ENCODE measurements at regions not wholly inside any gene's neighbourhood (a gene's known extent, or its start where the extent isn't known, plus 50 kb on each side); places are given as distances from the start of the nearest gene placed in this dataset.

DNA sequence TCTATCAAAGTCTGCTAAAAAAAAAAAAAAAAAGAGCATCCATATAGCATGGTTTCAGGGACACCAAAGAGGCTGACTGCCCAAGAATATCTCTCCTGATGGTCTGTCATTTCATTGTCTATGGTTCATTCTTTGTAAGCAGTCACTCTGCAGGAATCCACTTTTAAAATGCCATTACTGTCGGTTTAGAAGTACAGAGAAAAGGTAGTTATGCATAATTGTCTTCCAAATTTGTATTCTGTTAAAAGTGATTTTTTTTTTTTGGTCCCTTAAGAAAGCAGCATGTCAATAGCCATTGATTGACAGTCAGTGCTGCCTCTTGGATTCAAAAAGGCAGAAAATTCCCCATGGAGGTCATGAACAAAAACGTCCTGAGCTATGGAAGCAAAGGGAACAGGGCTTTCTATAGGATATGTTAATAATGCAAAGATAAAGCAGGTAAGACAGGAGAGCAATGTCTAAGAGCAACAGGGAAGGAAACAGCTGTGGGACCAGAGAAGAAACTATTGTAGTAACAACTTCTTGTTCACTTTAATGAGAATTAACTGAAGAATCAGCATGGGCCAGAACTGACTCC is 245.8 kb downstream of the TMX3 start:
- TF ChIP-seq, protein P1, sequence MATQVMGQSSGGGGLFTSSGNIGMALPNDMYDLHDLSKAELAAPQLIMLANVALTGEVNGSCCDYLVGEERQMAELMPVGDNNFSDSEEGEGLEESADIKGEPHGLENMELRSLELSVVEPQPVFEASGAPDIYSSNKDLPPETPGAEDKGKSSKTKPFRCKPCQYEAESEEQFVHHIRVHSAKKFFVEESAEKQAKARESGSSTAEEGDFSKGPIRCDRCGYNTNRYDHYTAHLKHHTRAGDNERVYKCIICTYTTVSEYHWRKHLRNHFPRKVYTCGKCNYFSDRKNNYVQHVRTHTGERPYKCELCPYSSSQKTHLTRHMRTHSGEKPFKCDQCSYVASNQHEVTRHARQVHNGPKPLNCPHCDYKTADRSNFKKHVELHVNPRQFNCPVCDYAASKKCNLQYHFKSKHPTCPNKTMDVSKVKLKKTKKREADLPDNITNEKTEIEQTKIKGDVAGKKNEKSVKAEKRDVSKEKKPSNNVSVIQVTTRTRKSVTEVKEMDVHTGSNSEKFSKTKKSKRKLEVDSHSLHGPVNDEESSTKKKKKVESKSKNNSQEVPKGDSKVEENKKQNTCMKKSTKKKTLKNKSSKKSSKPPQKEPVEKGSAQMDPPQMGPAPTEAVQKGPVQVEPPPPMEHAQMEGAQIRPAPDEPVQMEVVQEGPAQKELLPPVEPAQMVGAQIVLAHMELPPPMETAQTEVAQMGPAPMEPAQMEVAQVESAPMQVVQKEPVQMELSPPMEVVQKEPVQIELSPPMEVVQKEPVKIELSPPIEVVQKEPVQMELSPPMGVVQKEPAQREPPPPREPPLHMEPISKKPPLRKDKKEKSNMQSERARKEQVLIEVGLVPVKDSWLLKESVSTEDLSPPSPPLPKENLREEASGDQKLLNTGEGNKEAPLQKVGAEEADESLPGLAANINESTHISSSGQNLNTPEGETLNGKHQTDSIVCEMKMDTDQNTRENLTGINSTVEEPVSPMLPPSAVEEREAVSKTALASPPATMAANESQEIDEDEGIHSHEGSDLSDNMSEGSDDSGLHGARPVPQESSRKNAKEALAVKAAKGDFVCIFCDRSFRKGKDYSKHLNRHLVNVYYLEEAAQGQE (IDR thresholded peaks at IDR 0.05; ENCODE audit: insufficient read depth in 1 of 2, low read depth in 2 of 2, low read length in 2 of 2): no peak
- TF ChIP-seq FOXP2 (optimal IDR thresholded peaks at IDR 0.05; ENCODE audit: borderline replicate concordance, extremely low read depth, extremely low read length, insufficient read depth) (no peak), POLR2AphosphoS5 (IDR thresholded peaks at IDR 0.05; ENCODE audit: low read depth, low read length) (no peak)

DNA sequence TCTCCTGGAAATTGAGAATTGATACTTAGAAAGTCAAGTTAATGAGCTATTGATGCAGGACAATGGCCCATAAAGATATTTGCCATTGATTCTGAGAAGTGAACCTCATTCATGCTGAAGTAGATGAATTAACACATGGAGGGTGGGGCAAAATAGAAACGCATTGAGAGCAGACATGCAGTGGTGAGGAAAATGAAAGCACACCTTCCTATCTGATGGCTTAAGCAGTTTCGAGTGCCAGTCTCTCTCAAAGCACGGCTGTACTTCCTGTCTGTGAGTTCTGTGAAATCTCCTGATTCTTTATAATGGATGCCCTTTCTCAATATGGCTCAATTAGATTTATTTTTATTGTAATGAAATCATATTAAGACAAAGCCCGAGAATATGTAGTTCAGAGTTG is 247.0 kb downstream of the TMX3 start:
- TF ChIP-seq POLR2AphosphoS5 (IDR thresholded peaks at IDR 0.05; ENCODE audit: low read depth, low read length) (no peak), SIN3A (IDR thresholded peaks at IDR 0.05; ENCODE audit: borderline replicate concordance, insufficient read depth, low read length) (no peak), FOXP2 (optimal IDR thresholded peaks at IDR 0.05; ENCODE audit: borderline replicate concordance, extremely low read depth, extremely low read length, insufficient read depth) (no peak), TAF1 (IDR thresholded peaks at IDR 0.05; ENCODE audit: borderline replicate concordance, insufficient read depth, low read length) (no peak)
- TF ChIP-seq, protein P1 (IDR thresholded peaks at IDR 0.05; ENCODE audit: insufficient read depth in 1 of 2, low read depth in 2 of 2, low read length in 2 of 2): no peak

DNA sequence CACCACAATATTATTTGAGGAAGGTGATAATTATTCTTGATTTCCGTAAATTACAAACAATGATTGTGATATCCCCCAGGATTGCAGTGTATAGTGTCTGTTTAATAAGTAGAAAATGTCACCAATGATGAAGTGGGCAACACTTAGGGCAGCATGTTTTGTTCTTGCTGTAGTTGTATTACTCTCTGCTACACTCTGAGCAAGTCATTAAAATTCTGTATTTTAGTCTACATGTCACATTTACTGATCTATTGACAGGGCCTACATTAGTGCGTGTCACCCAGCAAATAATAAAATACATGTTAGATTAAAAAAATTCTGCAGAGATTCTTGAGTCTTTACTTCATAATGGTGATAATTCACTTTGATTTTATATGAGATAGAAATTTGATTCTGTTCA is 247.6 kb downstream of the TMX3 start:
- TF ChIP-seq FOXP2 (optimal IDR thresholded peaks at IDR 0.05; ENCODE audit: borderline replicate concordance, extremely low read depth, extremely low read length, insufficient read depth): no peak
- TF ChIP-seq, protein P1 (IDR thresholded peaks at IDR 0.05; ENCODE audit: insufficient read depth in 1 of 2, low read depth in 2 of 2, low read length in 2 of 2): no peak
- TF ChIP-seq TAF1 (IDR thresholded peaks at IDR 0.05; ENCODE audit: borderline replicate concordance, insufficient read depth, low read length): no peak
- TF ChIP-seq SIN3A (IDR thresholded peaks at IDR 0.05; ENCODE audit: borderline replicate concordance, insufficient read depth, low read length): no peak
- no peak for TF ChIP-seq POLR2AphosphoS5 (IDR thresholded peaks at IDR 0.05; ENCODE audit: low read depth, low read length)

DNA sequence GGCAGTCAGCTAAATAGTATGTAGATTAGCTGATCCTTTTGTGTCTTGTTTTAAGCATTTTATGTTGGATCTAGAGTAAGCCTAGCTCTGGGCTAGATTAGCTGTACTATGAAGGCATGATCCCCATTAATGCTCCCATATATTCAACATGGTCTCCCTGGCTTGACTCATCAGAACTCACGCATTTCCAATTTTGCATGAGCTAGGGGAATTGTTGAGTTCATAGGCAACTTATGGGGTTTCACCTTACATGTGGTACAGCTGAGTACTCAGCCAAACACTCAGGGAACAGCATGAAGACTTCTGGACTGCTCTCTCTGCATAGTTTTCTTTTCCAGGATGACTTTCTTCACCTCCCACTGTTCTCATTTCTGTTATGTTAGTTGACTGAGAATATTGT is 248.2 kb downstream of the TMX3 start:
- TF ChIP-seq SIN3A (IDR thresholded peaks at IDR 0.05; ENCODE audit: borderline replicate concordance, insufficient read depth, low read length): no peak
- TF ChIP-seq, protein P1 (IDR thresholded peaks at IDR 0.05; ENCODE audit: insufficient read depth in 1 of 2, low read depth in 2 of 2, low read length in 2 of 2): no peak
- no peak for TF ChIP-seq POLR2AphosphoS5 (IDR thresholded peaks at IDR 0.05; ENCODE audit: low read depth, low read length)
- no peak for TF ChIP-seq FOXP2 (optimal IDR thresholded peaks at IDR 0.05; ENCODE audit: borderline replicate concordance, extremely low read depth, extremely low read length, insufficient read depth)
- TF ChIP-seq TAF1 (IDR thresholded peaks at IDR 0.05; ENCODE audit: borderline replicate concordance, insufficient read depth, low read length): no peak

DNA sequence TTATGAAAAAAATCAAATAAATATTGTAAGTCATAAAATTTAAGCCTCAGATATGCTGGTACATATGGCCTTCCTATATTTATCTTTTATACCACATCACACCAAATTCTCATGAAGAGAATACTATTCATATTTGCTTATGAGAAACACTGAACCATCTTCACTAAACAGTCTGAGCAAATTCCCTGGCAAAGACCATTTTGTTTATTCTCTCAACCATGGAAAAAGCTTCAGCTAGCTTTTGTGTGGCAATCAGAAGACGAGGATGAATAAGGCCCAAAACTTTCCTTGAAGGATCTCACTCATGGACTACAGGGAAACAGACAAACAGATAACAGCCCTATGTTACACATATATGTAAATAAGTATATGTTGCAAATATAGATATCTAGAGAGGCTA is 252.1 kb downstream of the TMX3 start:
- TF ChIP-seq SIN3A (IDR thresholded peaks at IDR 0.05; ENCODE audit: borderline replicate concordance, insufficient read depth, low read length): no peak
